T-helper 22 cell (primary cell): ENCODE measurements at regions not wholly inside any gene's neighbourhood (a gene's known extent, or its start where the extent isn't known, plus 50 kb on each side); places are given as distances from the start of the nearest gene placed in this dataset.
"Not testable (repeated sequence)": the region's sequence is repeated elsewhere in the genome, so short reads cannot be mapped to it uniquely, and the experiment has no call there.

Experiments used
- DNase-seq: peaks from one replicate; pipeline ENCODE4 v3.0.0-alpha.2; 2020; ENCODE audit warnings: low read depth

DNA sequence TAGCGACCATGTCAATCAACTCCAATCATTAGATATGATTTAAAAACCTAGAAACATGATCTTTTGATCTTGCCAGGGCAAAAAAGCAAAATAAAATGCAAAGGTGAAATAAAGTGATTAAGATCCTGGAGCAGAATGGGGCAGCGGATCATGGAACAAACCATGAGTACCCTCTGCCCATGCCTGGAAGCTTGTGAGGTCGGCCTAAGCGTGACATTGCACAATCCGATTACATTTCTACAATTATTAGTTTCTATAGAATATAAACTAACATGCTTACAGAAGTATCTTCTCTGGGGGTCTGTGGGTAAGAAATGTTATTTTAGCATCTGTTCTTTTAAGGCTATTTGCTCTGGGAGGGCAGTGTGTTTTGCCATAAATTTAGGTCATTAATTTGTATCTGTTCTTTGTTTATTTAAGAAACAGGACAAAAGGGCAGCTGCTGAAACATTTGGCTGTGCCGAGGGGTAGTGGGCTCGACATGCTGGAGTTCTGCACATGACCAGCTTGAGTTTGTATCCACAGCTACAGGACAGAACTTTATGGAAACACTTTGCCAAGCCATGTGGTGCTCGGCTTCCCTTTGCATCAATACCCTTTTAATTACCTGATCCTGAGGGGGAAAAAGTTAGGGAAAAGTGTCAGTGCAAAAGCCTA lies 55.9 kb downstream of the ZBTB18 start:
- DNase-seq, result no peak

DNA sequence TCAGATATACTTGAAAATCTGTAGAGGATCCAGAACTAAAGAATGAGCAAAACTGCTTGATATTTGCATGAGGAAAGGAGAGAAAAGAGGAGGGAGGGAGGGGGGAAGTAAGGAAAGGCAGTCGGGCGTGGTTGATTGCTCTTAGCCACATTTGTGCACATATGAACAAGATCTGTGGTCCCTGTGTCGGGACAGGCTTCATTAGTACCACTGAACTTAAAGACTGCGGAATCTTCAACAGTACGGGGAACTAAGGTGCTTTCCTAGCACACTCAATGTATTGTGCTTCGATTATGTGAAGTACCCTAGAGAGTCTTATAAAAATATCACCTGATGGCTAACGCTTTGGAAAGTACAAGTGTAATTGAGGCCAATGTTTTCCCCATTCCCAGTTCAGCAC lies 59.9 kb downstream of the ZBTB18 start:
- no peak for DNase-seq

DNA sequence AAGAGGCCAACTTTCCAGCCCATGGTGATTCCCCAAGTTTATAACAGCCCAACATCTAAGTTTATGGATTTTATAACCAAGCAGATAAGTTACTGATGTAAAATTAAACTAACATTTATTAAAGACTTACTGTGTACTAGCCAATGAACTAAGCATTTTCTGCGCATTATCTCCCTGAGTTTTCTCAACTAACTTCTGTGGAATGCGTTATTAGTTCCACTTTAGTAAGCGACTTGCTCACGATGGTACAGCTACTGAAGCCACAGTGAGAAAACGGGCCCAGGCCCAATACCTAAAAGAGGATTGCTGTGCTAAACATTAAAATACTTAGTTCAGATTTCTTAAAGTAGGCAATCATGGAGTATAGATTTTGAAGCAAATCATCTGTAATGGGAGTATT lies 61.0 kb downstream of the ZBTB18 start:
- DNase-seq, result no peak

DNA sequence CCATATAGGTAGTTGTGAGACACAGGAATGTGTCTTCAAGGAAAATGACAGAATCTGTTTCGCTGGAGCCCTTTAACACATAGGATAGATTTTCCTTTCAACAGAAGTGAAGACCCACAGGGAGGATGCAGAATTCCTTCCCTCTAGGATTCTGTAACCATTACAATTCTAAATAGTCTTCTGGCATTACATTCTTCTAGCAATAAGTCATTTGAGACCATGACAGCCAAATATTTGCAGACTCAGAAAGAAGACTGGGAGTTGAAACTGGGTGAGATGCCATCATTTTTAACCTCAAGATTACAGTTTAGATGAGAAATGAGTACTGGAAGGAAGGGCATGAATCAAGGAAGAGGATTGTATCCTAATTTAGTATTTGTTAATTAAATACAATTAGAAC lies 61.6 kb downstream of the ZBTB18 start:
- DNase-seq, result no peak

DNA sequence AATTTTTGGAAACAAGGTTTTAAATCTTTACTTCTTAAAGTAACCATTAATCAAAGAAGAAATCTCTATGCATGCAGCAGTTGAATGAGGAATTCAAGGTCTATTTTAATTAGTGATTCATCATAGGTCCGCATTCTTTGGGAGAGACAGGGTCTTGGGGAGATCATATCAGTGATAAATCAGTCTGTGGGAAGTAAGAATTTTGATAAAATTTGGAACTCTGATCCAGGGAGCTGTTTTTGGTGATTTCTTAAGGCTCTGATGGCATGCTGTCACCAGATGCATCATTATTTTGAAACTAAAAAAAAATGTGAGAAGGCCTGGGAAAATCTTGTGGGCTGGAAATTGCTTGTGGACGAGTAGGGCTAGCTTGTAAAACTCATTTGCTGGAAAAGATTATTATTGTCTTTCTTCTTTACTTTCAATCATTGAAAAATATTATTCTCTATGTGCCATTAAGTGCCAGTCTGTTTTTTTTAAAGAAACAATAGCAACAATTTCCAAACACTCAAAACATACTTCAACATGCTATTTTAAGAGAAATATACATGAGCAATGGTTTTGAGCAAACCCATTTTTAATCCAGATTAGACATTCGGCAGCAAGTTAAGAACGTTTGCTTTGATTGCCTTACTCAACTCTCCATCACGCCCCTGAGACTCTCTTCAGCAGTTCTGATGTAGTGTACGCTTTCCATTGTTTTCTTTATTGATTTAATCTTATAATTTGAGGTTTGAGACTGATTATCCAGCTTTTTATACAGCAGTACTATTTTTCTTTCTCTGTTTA lies 62.6 kb downstream of the ZBTB18 start:
- no peak for DNase-seq

DNA sequence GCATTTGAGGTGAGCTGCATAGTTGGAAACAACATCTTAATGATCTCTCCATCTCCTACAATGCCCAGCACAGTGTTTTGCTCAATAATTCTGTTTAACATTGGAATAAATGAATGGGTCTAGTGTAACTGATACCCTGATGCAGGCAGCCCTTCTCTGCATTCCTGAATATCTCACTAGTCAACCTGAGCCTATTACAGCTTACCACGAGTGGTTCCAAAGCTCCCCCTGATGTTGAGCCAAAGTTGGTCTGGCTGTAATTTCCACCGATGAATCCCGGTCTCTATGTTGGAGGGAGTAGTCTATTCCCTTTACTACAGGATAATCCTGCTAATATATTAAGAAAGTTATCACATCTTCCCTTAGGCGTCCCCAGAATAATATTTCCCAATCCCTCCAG lies 63.8 kb downstream of the ZBTB18 start:
- DNase-seq, result no peak

DNA sequence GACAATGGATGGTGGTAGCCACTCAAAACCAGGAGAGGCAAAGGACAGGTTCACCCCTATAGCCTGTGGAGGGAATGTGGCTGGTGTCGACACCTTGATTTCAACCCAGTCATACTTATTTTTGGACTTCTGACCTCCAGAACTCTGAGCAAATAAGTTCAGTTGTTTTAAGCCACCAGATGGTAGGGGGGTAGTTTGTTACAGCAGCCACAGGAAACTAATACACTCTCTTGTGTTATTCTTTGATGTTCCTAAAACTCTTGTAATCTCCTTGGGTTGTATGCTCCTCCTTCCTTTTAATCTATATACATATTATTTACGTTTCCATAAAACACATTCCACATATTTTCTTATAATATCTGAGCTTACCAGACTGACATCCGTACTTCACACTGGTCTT lies 65.9 kb downstream of the ZBTB18 start:
- no peak for DNase-seq

DNA sequence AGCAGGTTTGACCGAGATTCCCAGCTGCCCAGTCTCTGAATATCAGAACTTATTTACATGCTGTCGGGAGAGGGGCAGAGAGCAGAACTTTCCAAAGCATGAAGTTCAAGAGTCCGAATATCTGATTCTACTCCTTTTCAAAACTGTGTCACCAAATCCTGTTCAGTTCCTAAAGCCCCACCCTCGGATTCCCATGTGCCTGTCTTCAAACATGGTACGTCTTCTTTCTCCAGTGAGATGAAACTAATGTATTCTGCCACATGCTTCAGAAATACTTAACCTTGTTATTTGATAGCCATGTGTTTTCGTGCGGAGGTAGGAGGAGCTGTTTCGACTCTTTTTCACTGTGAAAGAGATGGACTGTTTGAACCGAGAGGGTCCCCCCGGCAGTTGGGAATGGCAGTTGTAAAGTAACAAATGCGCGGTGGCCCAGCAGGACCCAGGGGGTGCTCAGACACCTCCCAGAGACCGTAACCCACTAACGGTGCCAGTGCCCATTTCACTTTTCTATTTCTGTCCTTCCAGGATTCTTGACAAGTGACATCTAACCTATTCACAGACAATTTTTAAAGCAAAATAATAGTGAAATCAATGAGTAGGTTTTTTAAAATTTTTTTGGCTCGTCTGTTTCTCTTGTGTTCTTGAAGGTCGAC lies 67.2 kb downstream of the ZBTB18 start:
- DNase-seq, result no peak

DNA sequence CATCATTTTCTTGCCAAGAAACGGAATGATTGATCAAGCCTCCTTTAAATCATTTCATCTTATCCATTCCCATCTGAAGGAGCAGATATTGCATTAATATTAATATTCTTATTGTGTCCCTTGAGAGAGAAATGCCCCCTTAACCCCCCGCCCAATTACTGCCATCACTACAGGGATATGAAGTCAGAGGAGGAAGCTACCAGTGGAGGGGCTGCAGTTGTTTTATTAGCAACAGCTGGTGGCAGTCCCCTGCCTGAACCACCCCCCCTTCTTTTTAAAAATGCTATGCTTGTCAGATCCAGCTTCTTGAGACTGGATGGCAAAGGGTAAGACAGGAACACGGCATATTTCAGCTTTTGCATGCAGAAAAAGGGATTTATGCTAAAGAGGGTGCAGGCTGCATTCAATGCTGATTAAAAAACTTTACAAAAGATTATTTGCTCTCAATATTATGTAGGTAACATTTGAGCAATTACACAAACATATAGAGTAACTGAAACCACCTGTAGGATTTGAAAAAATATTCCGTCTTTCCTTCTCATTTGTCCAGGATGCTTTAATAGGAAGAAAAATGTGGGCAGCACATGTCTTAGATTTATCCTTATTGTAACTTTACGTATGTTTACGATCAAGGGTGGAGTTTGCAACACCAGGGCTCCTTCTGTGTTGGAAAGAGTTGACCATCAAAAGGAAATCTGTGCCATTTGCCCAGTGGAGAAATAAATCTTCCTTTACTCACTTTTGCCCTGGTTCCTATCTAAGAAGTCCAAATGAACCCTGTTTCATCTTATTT lies 77.7 kb downstream of the ZBTB18 start:
- no peak for DNase-seq

DNA sequence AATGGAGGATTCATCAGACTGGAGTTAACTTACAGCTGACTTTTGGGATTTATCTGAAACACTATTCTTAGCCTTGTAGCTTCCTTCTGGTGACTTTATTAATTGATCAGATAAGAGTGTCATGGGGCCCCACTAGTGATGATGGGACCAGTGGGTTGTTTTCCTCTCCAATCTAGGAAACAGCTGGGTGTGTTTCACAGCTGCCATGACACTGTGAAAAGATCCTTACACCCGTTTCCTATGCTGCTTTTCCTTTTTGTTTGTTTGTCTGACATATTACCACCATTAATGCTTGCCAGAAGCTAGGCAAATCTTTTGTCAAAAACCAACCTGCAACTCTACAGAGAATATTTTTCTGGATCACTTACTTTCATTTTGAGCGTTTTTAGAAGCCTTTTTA lies 86.2 kb downstream of the ZBTB18 start:
- no peak for DNase-seq

DNA sequence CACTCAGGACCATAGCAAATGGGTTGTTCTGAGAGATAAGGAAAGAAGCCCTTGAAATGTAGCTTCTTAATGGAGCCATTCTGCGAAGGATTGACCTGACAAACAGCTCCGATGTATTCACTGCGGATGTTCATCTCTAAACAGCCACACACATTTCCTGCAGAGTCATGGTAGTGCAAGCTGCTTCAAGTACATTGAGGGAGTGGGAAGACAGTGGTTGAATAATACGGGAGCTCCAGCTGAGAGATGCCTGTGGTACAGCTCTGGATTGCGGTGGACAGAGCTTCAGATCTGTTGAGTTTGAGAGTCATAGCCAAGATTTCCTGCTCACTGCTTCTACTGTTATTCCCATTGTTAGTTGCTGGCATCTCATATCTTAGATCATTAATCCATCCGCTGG lies 86.6 kb downstream of the ZBTB18 start:
- DNase-seq, result no peak

DNA sequence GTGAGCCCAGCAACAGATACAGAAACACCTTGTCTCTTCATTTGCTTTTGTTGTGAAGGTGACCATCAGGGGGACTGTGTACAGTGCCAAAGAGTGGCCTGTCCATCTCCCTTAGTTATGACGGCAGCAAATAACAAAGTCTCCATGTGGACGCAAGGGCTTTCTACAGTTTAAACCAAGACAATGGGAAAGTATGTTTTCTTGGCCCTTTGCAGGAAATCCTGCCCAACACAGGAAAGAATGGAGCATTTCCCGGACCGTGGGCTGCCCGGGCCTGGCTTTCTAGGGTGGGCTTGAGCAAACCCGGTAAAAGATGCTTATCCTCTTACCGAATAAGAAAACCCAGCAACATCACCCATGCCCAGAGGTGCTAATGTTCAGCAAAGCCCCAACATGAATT lies 87.3 kb downstream of the ZBTB18 start:
- DNase-seq, result no peak

DNA sequence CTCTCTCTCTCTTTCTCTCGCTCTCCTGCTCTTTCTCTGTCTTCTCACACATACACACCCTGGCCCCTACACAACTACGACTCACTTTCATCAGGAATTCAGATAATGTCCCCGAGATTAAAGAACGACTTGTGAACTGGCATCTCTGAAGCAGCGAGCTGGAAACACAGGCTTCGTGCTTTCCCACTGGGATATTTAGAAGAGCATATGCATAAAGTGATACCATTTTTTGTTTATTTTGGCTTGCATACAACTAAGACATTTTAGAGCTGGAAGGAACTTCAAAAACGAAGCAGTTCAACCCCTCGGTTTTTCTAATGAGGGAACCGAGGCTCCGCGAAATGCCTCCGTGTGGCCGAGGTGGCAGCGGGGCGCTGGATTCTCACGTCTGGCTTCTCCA lies 88.6 kb downstream of the ZBTB18 start:
- DNase-seq, result no peak

DNA sequence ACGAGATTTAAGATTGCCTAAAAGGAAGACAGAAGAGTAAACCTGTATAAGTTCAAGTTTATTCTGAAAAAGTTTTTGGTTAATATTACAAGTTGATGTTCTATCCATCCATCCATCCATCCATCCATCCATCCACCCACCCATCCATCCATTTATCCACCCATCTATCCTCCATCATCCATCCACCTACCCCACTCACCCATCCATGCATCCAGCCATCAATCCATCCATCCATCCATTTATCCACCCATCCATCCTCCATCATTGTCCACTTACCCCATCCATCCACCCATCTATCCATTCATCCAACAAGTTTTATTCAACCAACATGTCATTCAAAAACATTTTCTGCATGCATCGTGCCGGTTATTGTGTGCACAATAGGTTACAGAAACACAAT lies 89.3 kb downstream of the ZBTB18 start:
- DNase-seq, result no peak

DNA sequence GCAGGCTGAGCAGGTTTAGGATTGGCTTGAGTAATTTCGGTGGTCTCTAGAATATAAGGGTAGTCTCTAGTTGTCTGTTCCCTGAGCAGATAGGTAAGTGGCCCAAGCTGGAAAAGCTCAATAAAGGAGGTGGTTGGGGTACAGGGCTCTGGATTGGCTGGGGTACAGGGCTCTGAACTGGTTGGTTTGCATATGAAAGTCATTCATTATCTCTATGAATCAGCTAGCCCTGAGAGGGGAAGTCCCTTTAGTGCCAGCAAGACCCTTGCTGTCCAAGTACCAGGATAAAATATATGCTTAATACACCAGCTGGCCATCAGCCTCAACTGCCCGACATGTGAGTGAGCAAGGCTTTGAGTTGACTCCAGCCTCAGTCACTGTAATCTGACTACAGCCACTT lies 93.0 kb downstream of the ZBTB18 start:
- no peak for DNase-seq

DNA sequence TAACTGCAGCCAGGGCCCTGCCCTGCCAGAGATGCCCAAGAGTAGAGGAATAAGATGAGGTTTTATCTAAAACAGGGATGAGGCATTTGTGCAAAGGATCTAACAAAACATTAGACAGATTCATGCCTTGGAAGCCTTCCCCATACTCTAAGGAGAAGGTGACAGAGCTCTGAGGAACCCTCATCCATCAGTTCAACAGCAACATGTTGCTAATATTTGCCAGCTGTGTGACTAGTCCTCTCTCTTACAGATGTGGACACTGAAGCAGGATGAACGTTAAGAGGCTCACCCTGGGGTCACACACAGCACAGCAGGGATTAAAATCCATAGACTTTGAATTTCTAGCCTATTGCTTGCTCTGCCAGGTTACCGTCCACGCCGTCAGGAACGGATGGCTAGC lies 99.0 kb downstream of the ZBTB18 start:
- DNase-seq, result no peak

DNA sequence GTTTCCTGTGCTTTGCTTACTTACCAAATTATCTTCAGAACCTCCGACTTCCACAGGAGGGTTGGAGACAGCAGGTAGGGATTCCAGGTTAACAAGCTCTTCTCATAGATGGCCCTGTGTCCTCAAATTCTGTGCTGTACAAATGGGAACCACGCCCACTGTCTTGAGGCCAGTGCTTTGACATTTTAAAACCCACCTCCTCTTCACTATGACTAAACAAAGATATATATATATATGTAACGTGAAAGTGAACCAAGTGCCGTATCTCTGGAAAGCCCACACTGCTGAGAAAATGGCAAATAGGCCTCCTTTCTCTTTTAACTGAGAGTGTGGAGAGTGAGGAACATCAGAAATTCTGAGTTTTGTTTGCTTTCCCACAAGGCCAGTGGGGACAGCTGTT lies 99.6 kb downstream of the ZBTB18 start:
- DNase-seq, result no peak

DNA sequence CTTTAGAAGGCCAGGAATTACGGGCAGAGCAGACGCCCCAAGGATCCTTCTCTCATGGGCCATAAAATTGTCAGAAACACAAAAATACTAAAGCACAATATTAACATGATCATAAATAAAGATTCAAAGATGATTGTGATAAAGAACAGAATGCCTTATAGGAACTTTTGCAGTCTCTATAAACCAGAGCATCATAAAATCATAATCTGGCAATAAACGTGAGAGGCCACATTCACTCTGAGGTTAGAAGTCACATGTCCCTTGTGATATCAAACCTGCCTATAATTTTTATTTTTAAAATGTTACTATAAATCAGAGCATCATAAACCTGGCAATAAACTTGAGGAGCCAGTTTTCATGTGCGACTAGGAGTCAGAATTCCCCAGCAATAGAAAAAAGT lies 100.5 kb downstream of the ZBTB18 start:
- no peak for DNase-seq

DNA sequence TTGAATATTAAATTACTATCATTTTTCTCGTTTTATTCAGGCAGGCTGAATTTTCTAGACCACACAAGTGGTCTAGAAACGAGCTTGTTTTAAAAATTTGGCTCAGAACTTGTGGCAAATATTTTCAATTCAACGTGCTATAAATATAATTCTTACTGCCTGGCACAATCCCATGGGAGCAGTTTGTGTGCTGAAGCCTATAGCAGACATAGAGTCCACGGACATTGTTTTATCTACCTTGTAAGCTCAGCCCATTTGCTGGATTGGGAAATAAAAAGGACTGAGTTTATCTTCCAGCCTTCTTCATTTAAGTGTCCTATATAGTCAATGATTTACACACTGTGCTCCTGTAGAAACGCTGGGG lies 103.4 kb downstream of the ZBTB18 start:
- no peak for DNase-seq

DNA sequence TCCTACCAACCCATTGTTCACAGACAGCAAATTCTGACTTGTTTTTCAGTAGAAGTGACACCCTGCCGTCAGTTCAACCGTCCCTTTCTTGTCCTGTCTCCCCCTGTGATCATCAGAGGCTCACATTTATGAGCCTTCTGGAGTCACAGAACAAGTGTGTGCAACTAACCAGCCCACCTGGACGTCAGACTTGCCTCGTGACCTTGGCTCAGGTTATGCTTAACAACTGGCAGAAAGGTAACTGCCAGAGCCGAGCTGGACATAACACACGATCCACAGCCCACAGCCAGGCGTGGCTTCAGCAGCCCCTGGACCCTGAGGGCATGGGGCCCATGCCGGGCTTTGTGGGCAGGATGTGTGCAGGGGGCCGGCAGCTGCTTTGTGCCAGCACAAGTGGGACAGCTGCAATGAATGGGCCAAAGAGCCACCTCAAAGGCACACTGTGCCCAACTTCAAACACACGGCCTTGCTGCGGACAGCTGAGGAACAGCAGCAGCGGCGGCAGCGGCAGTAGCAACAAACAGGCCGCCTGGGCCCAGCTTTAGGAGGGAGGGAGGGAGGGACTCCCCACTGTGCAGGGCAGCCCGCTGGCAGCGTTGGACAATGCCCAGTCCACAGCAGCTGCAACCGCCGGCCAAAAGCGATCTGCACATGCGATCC lies 103.9 kb downstream of the ZBTB18 start:
- no peak for DNase-seq

DNA sequence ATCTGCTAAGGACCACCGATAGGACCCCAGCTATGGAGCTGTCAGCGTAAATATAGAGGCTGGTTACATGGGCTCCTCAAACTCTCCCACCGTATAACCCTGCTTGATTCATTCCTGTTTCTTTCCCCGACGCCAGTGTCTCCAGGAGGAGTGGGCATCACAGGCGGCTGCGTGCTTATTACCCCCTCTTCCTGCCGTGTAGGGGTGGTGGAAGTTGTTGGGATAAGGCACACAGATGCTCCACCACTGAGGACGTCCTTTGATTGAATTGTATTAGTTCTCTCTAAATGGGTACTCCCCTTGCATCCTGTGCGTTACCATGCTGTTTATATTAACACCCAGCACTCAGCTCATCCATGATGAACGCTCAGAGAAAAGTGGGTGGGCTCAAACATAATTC lies 104.6 kb downstream of the ZBTB18 start:
- no peak for DNase-seq

DNA sequence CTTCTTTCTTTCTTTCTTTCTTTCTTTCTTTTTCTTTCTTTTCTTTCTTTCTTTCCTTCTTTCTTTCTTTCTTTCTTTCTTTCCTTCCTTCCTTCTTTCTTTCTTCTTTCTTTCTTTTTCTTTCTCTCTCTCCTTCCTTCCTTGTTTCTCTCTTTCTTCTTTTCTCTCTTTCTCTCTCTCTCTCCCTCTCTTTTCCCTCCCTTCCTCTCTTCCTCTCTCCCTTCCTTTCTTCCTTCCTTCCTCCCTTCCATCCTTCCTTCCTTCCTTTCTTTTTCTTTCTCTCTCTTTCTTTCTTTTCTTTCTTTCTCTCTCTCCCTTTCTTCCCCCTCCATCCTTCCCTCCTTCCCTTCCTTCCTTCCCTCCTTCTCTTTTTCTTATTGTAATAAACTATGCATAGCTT lies 105.5 kb downstream of the ZBTB18 start:
- DNase-seq, result not testable (repeated sequence)
